ENCODE measurements at regions not wholly inside any gene's neighbourhood (a gene's known extent, or its start where the extent isn't known, plus 50 kb on each side); places are given as distances from the start of the nearest gene placed in this dataset.

DNA sequence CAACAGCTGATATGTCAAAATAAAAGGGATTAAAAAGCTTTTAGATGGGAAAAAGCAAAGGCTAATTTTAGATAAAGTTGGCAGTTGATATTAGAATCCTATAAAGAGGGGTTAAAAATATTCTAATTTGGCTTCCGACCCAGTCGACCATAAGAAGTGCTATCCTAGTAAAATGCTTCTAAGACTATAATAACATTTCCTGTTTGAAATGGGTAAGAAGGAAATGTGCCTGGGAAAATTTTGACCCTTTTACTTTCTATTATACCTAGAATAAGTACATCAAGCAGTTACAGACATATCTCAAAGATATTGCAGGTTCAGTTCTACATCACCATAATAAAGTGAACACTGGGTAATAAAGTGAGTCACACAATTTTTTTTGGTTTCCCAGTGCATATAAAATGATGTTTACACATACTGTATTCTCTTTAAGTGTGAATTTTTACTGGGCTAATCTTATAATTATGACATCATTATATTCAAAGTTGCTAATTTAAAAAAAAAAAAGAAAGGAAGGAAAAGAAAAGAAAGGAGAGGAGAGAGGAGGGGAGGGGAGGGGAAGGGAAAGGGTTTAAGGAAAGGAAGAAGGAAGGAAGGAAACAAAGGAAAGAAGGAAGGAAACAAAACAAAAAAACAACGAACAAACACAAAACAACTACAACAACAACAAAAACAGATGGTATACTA lies 308.2 kb upstream of the NR5A2 start:
- no peak for DNase-seq (ENCODE audit: low read depth)
- no peak for TF ChIP-seq CTCF (conservative IDR thresholded peaks at IDR 0.05; ENCODE audit: control insufficient read depth, insufficient read depth, low read depth, low read length)
- H3K4me3 ChIP-seq (ENCODE audit: control insufficient read depth, low read depth, low read length) = no peak overlapping the region

- no peak for TF ChIP-seq CTCF (conservative IDR thresholded peaks at IDR 0.05; ENCODE audit: control insufficient read depth, insufficient read depth, low read depth, low read length)
- no peak for DNase-seq (ENCODE audit: low read depth)
- H3K4me3 ChIP-seq (ENCODE audit: control insufficient read depth, low read depth, low read length) = no peak overlapping the region
Measured at GRCh38 chr1:199720496-199720895, 307.0 kb upstream of the NR5A2 start.

DNA sequence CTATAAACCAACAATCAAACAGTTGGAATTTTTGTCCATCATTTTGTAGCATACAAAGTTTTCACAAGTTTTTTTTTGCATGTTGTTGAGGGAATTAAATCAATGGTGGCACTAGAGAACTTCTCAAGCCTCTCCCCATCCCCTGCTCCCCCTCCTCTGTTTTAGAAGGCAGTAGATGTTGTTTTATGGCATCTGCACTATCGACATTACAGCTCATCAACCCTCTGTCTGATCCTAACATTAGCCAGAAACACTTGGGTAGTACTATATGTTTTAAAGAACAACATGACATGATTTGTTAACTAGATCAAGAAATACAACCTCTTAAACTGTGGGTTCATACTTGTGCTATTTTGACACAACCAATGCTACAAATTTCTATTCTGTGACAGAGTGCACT lies 306.5 kb upstream of the NR5A2 start:
- TF ChIP-seq CTCF (conservative IDR thresholded peaks at IDR 0.05; ENCODE audit: control insufficient read depth, insufficient read depth, low read depth, low read length) = no peak
- H3K4me3 ChIP-seq (ENCODE audit: control insufficient read depth, low read depth, low read length) = no peak overlapping the region
- DNase-seq (ENCODE audit: low read depth) = no peak

DNA sequence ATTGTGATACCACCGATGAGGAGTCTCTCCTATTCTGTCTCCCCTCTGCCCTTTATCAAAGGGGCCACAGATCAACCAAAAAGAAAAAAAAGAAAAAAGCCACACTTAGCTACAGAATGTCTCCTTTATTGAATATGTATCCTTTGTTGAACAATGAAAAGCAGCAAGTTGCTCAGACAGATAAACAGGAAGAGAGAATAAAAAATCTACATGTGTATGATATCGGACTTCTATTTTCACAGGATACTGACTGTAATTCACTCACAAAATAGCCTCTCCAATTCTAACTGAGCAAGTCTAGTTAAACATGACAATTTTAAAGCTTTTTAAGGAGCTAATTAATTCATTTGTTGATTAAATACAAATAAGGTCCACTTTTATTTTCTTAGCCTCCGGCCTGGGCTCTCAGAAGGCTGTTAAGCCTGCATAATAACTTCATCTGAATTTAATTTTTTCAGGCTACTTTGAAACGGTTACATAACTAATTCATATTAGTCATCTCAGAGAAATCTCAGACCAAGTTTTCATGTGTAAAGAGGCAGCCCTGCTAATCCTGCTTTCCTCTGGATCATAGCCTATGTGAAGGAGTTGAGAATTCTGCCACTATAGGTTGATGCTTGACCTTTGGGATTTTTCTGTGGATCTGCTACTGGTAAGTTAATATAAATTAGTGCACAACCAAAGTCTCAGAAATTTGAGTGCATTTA lies 304.1 kb upstream of the NR5A2 start:
- peak; percentile 16 for DNase-seq (ENCODE audit: low read depth)
- no peak for TF ChIP-seq CTCF (conservative IDR thresholded peaks at IDR 0.05; ENCODE audit: control insufficient read depth, insufficient read depth, low read depth, low read length)
- no peak overlapping the region for H3K4me3 ChIP-seq (ENCODE audit: control insufficient read depth, low read depth, low read length)

DNA sequence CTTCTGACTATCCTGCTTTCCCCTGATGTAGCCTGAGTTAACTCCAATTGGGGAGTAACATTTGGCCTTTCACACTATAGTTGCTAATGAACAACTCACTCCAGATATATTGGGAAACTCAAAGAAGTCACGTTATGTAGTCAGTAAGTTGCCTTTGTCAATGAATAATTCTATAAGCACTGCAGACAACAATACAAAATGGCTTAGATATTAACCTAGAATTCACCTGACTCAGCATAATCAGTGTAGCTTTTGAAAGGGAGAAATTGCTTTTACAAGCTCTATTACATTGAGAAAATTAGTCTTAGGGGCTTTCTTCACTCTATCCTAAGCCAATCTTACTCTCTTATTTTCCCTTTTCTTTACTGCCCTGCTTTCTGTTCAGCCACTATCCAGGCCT lies 303.5 kb upstream of the NR5A2 start:
- no peak for TF ChIP-seq CTCF (conservative IDR thresholded peaks at IDR 0.05; ENCODE audit: control insufficient read depth, insufficient read depth, low read depth, low read length)
- no peak overlapping the region for H3K4me3 ChIP-seq (ENCODE audit: control insufficient read depth, low read depth, low read length)
- no peak for DNase-seq (ENCODE audit: low read depth)

DNA sequence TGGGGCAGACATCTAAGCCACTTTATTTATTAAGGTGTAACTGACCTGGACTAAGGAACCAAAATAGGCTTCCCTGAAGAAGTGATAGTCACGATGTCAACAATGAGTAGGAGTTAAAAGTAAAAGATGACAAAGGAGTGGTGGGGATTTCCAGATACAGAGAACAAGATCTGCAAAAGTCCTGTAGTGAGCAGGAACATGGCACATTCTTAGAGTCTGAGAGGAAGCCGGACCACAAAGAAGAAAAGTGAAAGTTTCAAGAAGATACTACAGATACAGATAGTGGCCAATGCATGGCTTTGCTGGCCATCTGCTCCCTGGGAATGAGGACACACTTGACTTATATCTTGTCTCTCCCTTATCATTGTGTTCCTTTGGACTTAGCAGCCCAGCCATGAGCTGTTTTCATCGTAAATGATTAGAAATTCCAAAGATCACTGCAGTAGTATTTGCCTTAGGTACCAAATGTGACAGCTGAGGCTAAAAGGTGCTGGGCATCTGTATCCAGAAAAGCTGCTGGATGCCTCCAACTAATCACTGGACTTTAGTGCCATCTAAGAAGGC lies 302.4 kb upstream of the NR5A2 start:
- H3K4me3 ChIP-seq (ENCODE audit: control insufficient read depth, low read depth, low read length) = no peak overlapping the region
- DNase-seq (ENCODE audit: low read depth) = no peak
- TF ChIP-seq CTCF (conservative IDR thresholded peaks at IDR 0.05; ENCODE audit: control insufficient read depth, insufficient read depth, low read depth, low read length) = no peak

All from fibroblast of mammary gland (primary cell).